Endodermal cell (in vitro differentiated cells): ENCODE measurements at regions not wholly inside any gene's neighbourhood (a gene's known extent, or its start where the extent isn't known, plus 50 kb on each side); places are given as distances from the start of the nearest gene placed in this dataset.

Source experiments
- DNase-seq: peaks from one replicate; pipeline ENCODE4 v3.0.0-alpha.2; 2017
- H3K27ac ChIP-seq: 2 replicates; pipeline ENCODE4 v1.5.1; 2013; ENCODE audit warnings: mild to moderate bottlenecking, low read depth, low read length, moderate library complexity
- H3K27me3 ChIP-seq: 2 replicates; pipeline ENCODE4 v1.6.1; 2013; ENCODE audit warnings: mild to moderate bottlenecking, low read length, moderate library complexity; ENCODE audit not compliant: insufficient read depth, control insufficient read depth, poor library complexity, severe bottlenecking
- H3K36me3 ChIP-seq: 2 replicates; pipeline ENCODE4 v1.7.0; 2013; ENCODE audit warnings: mild to moderate bottlenecking, low read length, moderate library complexity; ENCODE audit not compliant: control insufficient read depth, insufficient read depth
- H3K4me1 ChIP-seq: one replicate; pipeline ENCODE4 v1.7.0; 2013; ENCODE audit warnings: low read length; ENCODE audit not compliant: control insufficient read depth, insufficient read depth
- H3K4me3 ChIP-seq: 2 replicates; pipeline ENCODE4 v1.5.1; 2013; ENCODE audit warnings: mild to moderate bottlenecking, low read length, moderate library complexity
- H3K9ac ChIP-seq: 2 replicates; pipeline ENCODE4 v1.6.1; 2013; ENCODE audit warnings: mild to moderate bottlenecking, low read length, moderate library complexity; ENCODE audit not compliant: poor library complexity, severe bottlenecking; ENCODE audit errors: extremely low read depth
- H3K9me3 ChIP-seq: 2 replicates; pipeline ENCODE4 v1.6.1; 2013; ENCODE audit warnings: mild to moderate bottlenecking, low read length, moderate library complexity; ENCODE audit not compliant: control insufficient read depth
- H3K27ac Mint-ChIP-seq: 2 replicates; pipeline ENCODE4 v1.8.0; 2020; ENCODE audit warnings: mixed read lengths
- H3K27me3 Mint-ChIP-seq: 2 replicates; pipeline ENCODE4 v1.8.0; 2021; ENCODE audit warnings: mild to moderate bottlenecking, mixed read lengths; ENCODE audit not compliant: insufficient read depth
- H3K36me3 Mint-ChIP-seq: 2 replicates; pipeline ENCODE4 v1.8.0; 2020; ENCODE audit warnings: low read depth, mixed read lengths
- H3K4me1 Mint-ChIP-seq: 2 replicates; pipeline ENCODE4 v1.8.0; 2020; ENCODE audit warnings: mixed read lengths
- H3K4me3 Mint-ChIP-seq: 2 replicates; pipeline ENCODE4 v1.8.0; 2020; ENCODE audit warnings: mild to moderate bottlenecking, moderate library complexity, mixed read lengths
- H3K9me3 Mint-ChIP-seq: 2 replicates; pipeline ENCODE4 v1.8.0; 2020; ENCODE audit warnings: mild to moderate bottlenecking, mixed read lengths
- CTCF ChIP-seq: fragments of 200-600 bp; sonication (generic); conservative IDR thresholded peaks from 2 replicates; pipeline ENCODE4 v1.5.0; 2021; ENCODE audit warnings: antibody characterized with exemption, mild to moderate bottlenecking
- WGBS, 2 experiments: methylation state at CpG; one replicate each; pipeline versions ENCODE4 v1.1.5 to v1.1.7; 2013; ENCODE audit warnings: missing lambda C conversion rate in 2 of 2, mixed read lengths in 1 of 2; ENCODE audit not compliant: insufficient coverage in 1 of 2, insufficient read length in 1 of 2; 5-methylcytosine and 5-hydroxymethylcytosine counted together

- no peak overlapping the region for H3K27ac ChIP-seq
- H3K36me3 ChIP-seq = no peaks in the 10 kb centered on the region
- no peak overlapping the region for H3K4me3 Mint-ChIP-seq
- H3K4me1 Mint-ChIP-seq = peaks cover 24% of the 10 kb centered on the region
- DNase-seq = no peak
- WGBS, 2 experiments = 94 to 98% methylated on average over 4 to 5 of the region's 5 CpGs
- no peaks in the 10 kb centered on the region for H3K27me3 Mint-ChIP-seq
- H3K36me3 Mint-ChIP-seq = no peaks in the 10 kb centered on the region
- H3K9me3 ChIP-seq = peaks cover 7% of the 10 kb centered on the region
- no peak overlapping the region for H3K27ac Mint-ChIP-seq
- no peak overlapping the region for H3K9ac ChIP-seq
- H3K4me1 ChIP-seq = peaks cover 5% of the 10 kb centered on the region
- no peaks in the 10 kb centered on the region for H3K27me3 ChIP-seq
- no peaks in the 10 kb centered on the region for H3K9me3 Mint-ChIP-seq
- H3K4me3 ChIP-seq = no peak overlapping the region
- TF ChIP-seq CTCF = peak; percentile 18
These were observed 238.2 kb downstream of the TSN start for GRCh38 chr2:121993682-121994081.

- Histone ChIP-seq H3K36me3 (no peaks in the 10 kb centered on the region), H3K9ac (no peak overlapping the region), H3K4me1 (peaks cover 5% of the 10 kb centered on the region), H3K27me3 (no peaks in the 10 kb centered on the region), H3K4me3 (no peak overlapping the region), H3K27ac (no peak overlapping the region), H3K9me3 (no peaks in the 10 kb centered on the region)
- no peaks in the 10 kb centered on the region for H3K36me3 Mint-ChIP-seq
- no peak for TF ChIP-seq CTCF
- DNase-seq = no peak
- no peaks in the 10 kb centered on the region for H3K27me3 Mint-ChIP-seq
- WGBS, 2 experiments = 93% methylated on average over 3 of the region's 3 CpGs; no CpG with 5 or more reads in 1 of the 2 experiments
- H3K4me1 Mint-ChIP-seq = peaks cover 28% of the 10 kb centered on the region
- H3K9me3 Mint-ChIP-seq = no peaks in the 10 kb centered on the region
- no peak overlapping the region for H3K27ac Mint-ChIP-seq
- no peak overlapping the region for H3K4me3 Mint-ChIP-seq
These were observed 239.1 kb downstream of the TSN start for GRCh38 chr2:121994238-121995206.

- Mint-ChIP-seq H3K27me3 (no peaks in the 10 kb centered on the region), H3K36me3 (no peaks in the 10 kb centered on the region), H3K4me3 (no peak overlapping the region), H3K27ac (no peak overlapping the region), H3K9me3 (no peaks in the 10 kb centered on the region), H3K4me1 (peaks cover 18% of the 10 kb centered on the region)
- no peak for DNase-seq
- WGBS, 2 experiments = 91 to 94% methylated on average over 4 of the region's 4 CpGs
- Histone ChIP-seq H3K4me1 (no peaks in the 10 kb centered on the region), H3K9me3 (no peaks in the 10 kb centered on the region), H3K36me3 (no peaks in the 10 kb centered on the region), H3K4me3 (no peak overlapping the region), H3K9ac (no peak overlapping the region), H3K27me3 (no peaks in the 10 kb centered on the region), H3K27ac (no peak overlapping the region)
- no peak for TF ChIP-seq CTCF
These were observed 243.3 kb downstream of the TSN start for GRCh38 chr2:121998751-121999150.
